HEK293T (cell line): ENCODE measurements at regions not wholly inside any gene's neighbourhood (a gene's known extent, or its start where the extent isn't known, plus 50 kb on each side); places are given as distances from the start of the nearest gene placed in this dataset.

Experiments used
- CTCF ChIA-PET: fragments of 350-600 bp; formaldehyde crosslinking; extraction: SDS; loops from one replicate; lab custom pipeline; 2021; ENCODE audit warnings: antibody characterized with exemption, inconsistent platforms; lab: Yijun Ruan, JAX
- POLR2A ChIA-PET: fragments of 350-600 bp; formaldehyde crosslinking; extraction: SDS; loops from one replicate; lab custom pipeline; 2020; ENCODE audit warnings: antibody characterized with exemption, inconsistent platforms; lab: Yijun Ruan, JAX
- DNase-seq: peaks from one replicate; pipeline ENCODE4 v3.0.0; 2012; ENCODE audit warnings: mixed read lengths; ENCODE audit errors: extremely low spot score
- ARNT ChIP-seq: fragments of 450-650 bp; IDR thresholded peaks from 2 replicates; pipeline ENCODE4 v1.6.1; 2017; ENCODE audit warnings: mild to moderate bottlenecking
- BHLHE40 ChIP-seq: fragments of 450-650 bp; IDR thresholded peaks from 2 replicates; pipeline ENCODE4 v1.6.1; 2016; ENCODE audit warnings: mild to moderate bottlenecking, moderate library complexity, borderline replicate concordance
- CTBP1 ChIP-seq: fragments of 450-650 bp; IDR thresholded peaks from 2 replicates; pipeline ENCODE4 v1.6.1; 2016; ENCODE audit warnings: borderline replicate concordance
- ELF4 ChIP-seq: fragments of 450-650 bp; IDR thresholded peaks from 2 replicates; pipeline ENCODE4 v1.6.1; 2017; ENCODE audit warnings: antibody characterized with exemption
- FOXA1 ChIP-seq: fragments of 450-650 bp; IDR thresholded peaks from 2 replicates; pipeline ENCODE4 v1.6.1; 2016; ENCODE audit warnings: mild to moderate bottlenecking
- FOXK2 ChIP-seq: fragments of 450-650 bp; IDR thresholded peaks from 2 replicates; pipeline ENCODE4 v1.6.1; 2016; ENCODE audit warnings: mild to moderate bottlenecking
- FOXM1 ChIP-seq: fragments of 450-650 bp; IDR thresholded peaks from 2 replicates; pipeline ENCODE4 v1.6.1; 2017; ENCODE audit warnings: mild to moderate bottlenecking, borderline replicate concordance
- HDGF ChIP-seq: fragments of 450-650 bp; IDR thresholded peaks from 2 replicates; pipeline ENCODE4 v1.6.1; 2017; ENCODE audit warnings: antibody characterized with exemption, borderline replicate concordance
- L3MBTL2 ChIP-seq: fragments of 450-650 bp; conservative IDR thresholded peaks from 2 replicates; pipeline ENCODE4 v1.6.1; 2016; ENCODE audit warnings: mild to moderate bottlenecking
- LEF1 ChIP-seq: fragments of 450-650 bp; IDR thresholded peaks from 2 replicates; pipeline ENCODE4 v1.6.1; 2017; ENCODE audit warnings: mild to moderate bottlenecking, borderline replicate concordance
- NFRKB ChIP-seq: fragments of 450-650 bp; IDR thresholded peaks from 2 replicates; pipeline ENCODE4 v1.6.1; 2016; ENCODE audit warnings: mild to moderate bottlenecking, moderate library complexity
- SP1 ChIP-seq: fragments of 450-650 bp; IDR thresholded peaks from 2 replicates; pipeline ENCODE4 v1.6.1; 2017
- SUZ12 ChIP-seq: fragments of 450-650 bp; IDR thresholded peaks from 2 replicates; pipeline ENCODE4 v1.6.1; 2016; ENCODE audit warnings: mild to moderate bottlenecking
- TARDBP ChIP-seq: fragments of 450-650 bp; IDR thresholded peaks from 2 replicates; pipeline ENCODE4 v1.6.1; 2016
- ZNF384 ChIP-seq: fragments of 450-650 bp; IDR thresholded peaks from 2 replicates; pipeline ENCODE4 v1.6.1; 2016
- TF ChIP-seq, protein P1 (sequence below): fragments of 450-650 bp; IDR thresholded peaks from 2 replicates; pipeline ENCODE4 v1.6.1; 2016

DNA sequence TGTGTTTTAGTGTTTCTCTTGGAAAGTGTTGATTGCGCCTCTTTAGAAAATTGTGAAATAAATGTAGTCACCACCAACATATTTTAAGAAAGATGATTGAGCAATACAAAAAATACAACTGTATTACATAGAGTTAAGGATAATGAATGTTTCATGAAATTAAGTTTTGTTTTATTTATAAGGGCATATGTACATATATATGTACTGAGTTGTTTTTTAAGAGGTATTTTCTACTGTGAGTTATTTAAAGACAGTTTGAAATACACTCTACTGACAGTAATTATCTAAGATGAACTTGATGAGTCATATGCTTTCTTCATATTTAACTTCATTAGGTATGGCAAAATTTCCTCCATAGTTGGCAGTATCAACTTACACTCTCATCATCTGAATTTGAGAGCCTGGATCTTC, 411.7 kb downstream of the HS3ST3B1 start:
- no peak for TF ChIP-seq L3MBTL2
- TF ChIP-seq CTBP1, result no peak
- TF ChIP-seq ELF4, result no peak
- no peak for TF ChIP-seq FOXK2
- no peak for DNase-seq
- CTCF ChIA-PET, result no interaction called here
- POLR2A ChIA-PET, result no interaction called here

DNA sequence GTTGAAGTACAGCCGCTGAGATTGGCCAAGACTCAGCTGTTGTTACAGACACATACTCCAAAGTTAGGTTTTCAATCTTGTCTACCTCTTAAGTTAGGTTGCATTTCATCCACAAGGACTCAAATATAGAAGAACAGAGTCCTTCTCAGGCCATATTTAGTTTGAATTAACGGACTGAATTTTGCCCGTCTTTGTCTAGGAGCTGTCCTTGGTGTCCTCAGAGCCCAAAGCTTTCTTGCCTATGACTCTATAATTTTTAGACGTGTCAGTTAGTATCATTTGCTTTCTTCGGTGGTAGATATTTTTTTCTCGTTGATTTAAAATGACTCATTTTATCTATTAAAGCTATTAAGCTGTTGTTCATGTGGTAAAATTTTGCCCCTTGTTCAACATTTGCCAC, 403.2 kb downstream of the HS3ST3B1 start:
- no peak for TF ChIP-seq NFRKB
- no peak for TF ChIP-seq SUZ12
- TF ChIP-seq CTBP1, result no peak
- no peak for TF ChIP-seq FOXA1
- TF ChIP-seq FOXM1, result no peak
- TF ChIP-seq L3MBTL2, result no peak
- no peak for TF ChIP-seq FOXK2
- TF ChIP-seq BHLHE40, result no peak
- TF ChIP-seq, protein P1, sequence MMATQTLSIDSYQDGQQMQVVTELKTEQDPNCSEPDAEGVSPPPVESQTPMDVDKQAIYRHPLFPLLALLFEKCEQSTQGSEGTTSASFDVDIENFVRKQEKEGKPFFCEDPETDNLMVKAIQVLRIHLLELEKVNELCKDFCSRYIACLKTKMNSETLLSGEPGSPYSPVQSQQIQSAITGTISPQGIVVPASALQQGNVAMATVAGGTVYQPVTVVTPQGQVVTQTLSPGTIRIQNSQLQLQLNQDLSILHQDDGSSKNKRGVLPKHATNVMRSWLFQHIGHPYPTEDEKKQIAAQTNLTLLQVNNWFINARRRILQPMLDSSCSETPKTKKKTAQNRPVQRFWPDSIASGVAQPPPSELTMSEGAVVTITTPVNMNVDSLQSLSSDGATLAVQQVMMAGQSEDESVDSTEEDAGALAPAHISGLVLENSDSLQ, result no peak
- TF ChIP-seq ZNF384, result no peak
- no peak for TF ChIP-seq SP1
- TF ChIP-seq ELF4, result no peak
- TF ChIP-seq ARNT, result no peak
- no peak for TF ChIP-seq LEF1
- TF ChIP-seq HDGF, result no peak
- no peak for TF ChIP-seq TARDBP
- ChIA-PET CTCF (no interaction called here), POLR2A (no interaction called here)
- DNase-seq, result no peak

DNA sequence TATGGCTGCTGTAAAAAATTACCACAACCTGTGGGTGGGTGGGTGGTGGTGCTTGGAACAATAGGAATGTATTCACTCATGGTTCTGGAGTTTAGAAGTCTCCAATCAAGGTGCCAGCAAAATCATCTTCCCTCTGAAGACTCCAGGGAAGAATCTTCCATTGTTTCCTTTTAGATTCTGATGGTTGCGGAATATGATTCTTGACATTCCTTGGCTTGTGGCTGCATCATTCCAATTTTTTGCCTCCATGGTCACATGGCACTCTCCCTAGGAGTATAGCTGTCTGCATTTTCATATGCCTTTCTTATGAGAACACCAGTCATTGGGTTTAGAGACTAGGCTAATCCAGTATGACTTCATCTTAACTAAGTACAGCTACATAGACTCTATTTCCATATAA, 401.0 kb downstream of the HS3ST3B1 start:
- CTCF ChIA-PET, result no interaction called here
- DNase-seq, result no peak
- no peak for TF ChIP-seq NFRKB
- no peak for TF ChIP-seq TARDBP
- TF ChIP-seq FOXA1, result no peak
- no peak for TF ChIP-seq ZNF384
- no peak for TF ChIP-seq L3MBTL2
- no peak for TF ChIP-seq LEF1
- no peak for TF ChIP-seq SP1
- TF ChIP-seq ARNT, result no peak
- no peak for TF ChIP-seq HDGF
- no peak for TF ChIP-seq FOXK2
- no peak for TF ChIP-seq CTBP1
- TF ChIP-seq ELF4, result no peak
- POLR2A ChIA-PET, result no interaction called here

DNA sequence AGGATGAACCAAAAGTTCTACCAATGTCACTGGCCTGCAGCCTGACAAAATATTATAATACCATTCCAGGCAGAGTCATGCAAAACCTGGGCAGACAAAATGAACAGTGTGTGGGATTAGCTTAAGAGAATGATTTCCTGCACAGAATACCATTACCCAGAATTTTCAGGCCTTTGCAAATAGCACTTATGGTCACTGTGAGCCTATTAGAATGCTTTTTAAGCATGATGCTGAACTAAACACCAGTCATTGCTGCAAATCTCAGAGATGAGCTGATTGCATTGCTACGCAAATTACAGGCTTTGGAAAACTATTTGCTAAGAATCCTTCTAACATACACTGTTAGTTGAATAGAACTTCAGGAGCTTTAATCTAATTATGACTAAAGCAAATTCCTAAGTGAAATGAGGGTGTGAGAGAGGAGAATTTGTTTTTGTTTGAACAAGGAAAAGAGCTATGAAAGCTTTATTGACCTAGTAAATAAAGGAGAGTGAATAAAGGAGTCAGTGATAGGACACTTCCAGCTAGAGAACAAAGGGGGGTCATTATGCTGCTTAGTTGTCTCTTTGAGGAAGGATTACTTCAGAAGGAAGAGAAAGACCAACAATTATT, 398.8 kb downstream of the HS3ST3B1 start:
- ChIA-PET POLR2A (no interaction called here), CTCF (no interaction called here)
- TF ChIP-seq SUZ12 (no peak), ARNT (no peak), FOXM1 (no peak), HDGF (no peak), L3MBTL2 (no peak)
- TF ChIP-seq, protein P1, result no peak
- no peak for DNase-seq

DNA sequence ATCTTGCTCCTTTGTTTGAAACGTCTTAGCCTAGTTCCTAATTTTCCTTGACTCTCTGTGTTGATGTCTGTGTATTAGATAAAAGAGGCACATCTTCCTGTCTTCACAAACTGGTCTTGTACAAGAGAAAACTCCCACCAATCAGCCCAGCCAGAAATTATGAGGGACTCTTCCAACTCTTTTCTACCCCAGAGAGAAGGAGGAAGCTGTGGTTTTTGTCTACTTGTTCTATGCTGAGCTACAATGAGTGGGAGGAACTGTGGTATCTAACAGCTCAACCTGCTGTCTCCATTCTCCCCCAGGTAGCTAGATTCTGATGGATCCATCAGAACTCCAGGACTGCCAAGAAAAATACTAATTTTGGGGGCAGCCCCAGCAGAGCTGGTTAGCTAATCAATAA, 392.5 kb downstream of the HS3ST3B1 start:
- no peak for DNase-seq
- CTCF ChIA-PET, result no interaction called here
- POLR2A ChIA-PET, result no interaction called here
- TF ChIP-seq ARNT (no peak), TARDBP (no peak), ELF4 (no peak), BHLHE40 (no peak), LEF1 (no peak)

DNA sequence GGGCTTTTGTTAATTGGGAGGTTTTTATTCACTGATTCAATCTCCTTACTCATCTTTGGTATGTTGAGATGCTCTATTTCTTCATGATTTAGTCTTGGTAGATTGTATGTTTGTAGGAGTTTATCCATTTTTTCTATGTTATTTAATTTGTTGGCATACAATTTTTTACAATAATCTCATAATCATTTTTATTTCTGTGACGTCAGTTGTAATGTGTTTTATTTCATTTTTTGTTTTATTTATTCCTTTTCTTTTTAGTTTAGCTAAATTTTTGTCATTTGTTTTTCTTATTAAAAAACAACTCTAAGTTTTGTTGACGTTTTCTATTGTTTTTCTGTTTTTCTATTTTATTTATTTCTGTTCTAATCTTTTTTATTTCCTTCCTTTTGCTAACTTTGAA, 389.8 kb downstream of the HS3ST3B1 start:
- CTCF ChIA-PET, result no interaction called here
- no peak for TF ChIP-seq BHLHE40
- TF ChIP-seq ARNT, result no peak
- TF ChIP-seq NFRKB, result no peak
- POLR2A ChIA-PET, result no interaction called here
- DNase-seq, result no peak

DNA sequence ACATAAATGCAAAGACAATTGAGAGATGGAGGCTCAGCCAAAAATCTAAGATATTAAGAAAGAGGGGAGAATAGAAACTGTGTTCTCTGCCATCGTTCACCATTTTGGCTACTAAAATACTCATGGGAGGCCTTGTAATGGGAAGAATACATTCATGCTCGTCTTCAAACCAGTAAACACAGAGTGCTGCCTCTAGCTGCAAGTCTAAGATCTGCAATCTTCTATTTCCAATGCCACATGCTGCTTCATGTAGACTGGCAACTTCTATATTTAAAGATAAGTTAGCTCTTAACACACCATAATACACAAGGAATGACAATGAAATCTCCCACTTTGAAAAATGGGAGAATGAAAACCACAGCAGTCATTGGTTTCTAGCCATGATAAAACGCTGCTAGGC, 387.3 kb downstream of the HS3ST3B1 start:
- CTCF ChIA-PET, result no interaction called here
- no peak for DNase-seq

More for the DNA sequence above, 387.3 kb downstream of the HS3ST3B1 start:
- POLR2A ChIA-PET, result no interaction called here
- no peak for TF ChIP-seq BHLHE40
- TF ChIP-seq FOXM1, result no peak
- TF ChIP-seq, protein P1, result no peak
- TF ChIP-seq CTBP1, result no peak
- TF ChIP-seq NFRKB, result no peak
- TF ChIP-seq TARDBP, result no peak
- no peak for TF ChIP-seq ELF4
- no peak for TF ChIP-seq ARNT
- no peak for TF ChIP-seq FOXA1
- no peak for TF ChIP-seq L3MBTL2
- TF ChIP-seq SUZ12, result no peak
- TF ChIP-seq SP1, result no peak
- TF ChIP-seq HDGF, result no peak
- no peak for TF ChIP-seq LEF1
- TF ChIP-seq FOXK2, result no peak
- no peak for TF ChIP-seq ZNF384
